Activated T-cell treated with anti-CD3 and anti-CD28 coated beads, Interleukin-2, amount 50 U/mL, for 72 hours (primary cell): ENCODE measurements at regions not wholly inside any gene's neighbourhood (a gene's known extent, or its start where the extent isn't known, plus 50 kb on each side); places are given as distances from the start of the nearest gene placed in this dataset.

Source experiments
- ATAC-seq, 2 donors: fragments of 150-1000 bp; cut with Tn5 transposase; replicated peaks in 1 of 2; 2 replicates each; pipeline ENCODE4 v1.10.0; 2021; ENCODE audit warnings: moderate library complexity in 2 of 2, mild to moderate bottlenecking in 1 of 2
- DNase-seq, 2 donors: peaks; one replicate each; pipeline ENCODE4 v3.0.0; 2021 to 2022; ENCODE audit warnings: mixed read lengths in 1 of 2
- H3K27ac Mint-ChIP-seq: one replicate; pipeline ENCODE4 v1.8.0; 2022; ENCODE audit warnings: mild to moderate bottlenecking, moderate library complexity, mixed read lengths
- H3K27me3 Mint-ChIP-seq: one replicate; pipeline ENCODE4 v1.8.0; 2022; ENCODE audit warnings: low read depth, mixed read lengths
- H3K36me3 Mint-ChIP-seq, 2 donors: one replicate each; pipeline ENCODE4 v1.8.0; 2022; ENCODE audit warnings: mixed read lengths in 2 of 2, mild to moderate bottlenecking in 1 of 2; ENCODE audit not compliant: insufficient read depth in 2 of 2
- H3K4me1 Mint-ChIP-seq: one replicate; pipeline ENCODE4 v1.8.0; 2022; ENCODE audit warnings: low read depth, mixed read lengths
- H3K4me3 Mint-ChIP-seq, 2 donors: one replicate each; pipeline ENCODE4 v1.8.0; 2022; ENCODE audit warnings: mild to moderate bottlenecking in 2 of 2, mixed read lengths in 2 of 2, moderate library complexity in 2 of 2
- H3K9me3 Mint-ChIP-seq, 2 donors: one replicate each; pipeline ENCODE4 v1.8.0; 2022; ENCODE audit warnings: mixed read lengths in 2 of 2

GRCh38 chr12:74781991-74782485 lies 244.4 kb downstream of the ATXN7L3B start:
- H3K4me3 Mint-ChIP-seq, result no peak overlapping the region
- H3K27me3 Mint-ChIP-seq, result no peaks in the 10 kb centered on the region
- H3K36me3 Mint-ChIP-seq, result no peaks in the 10 kb centered on the region
- ATAC-seq (no peak), DNase-seq (no peak)
- H3K4me1 Mint-ChIP-seq, result no peaks in the 10 kb centered on the region
- H3K27ac Mint-ChIP-seq, result no peak overlapping the region
- no peaks in the 10 kb centered on the region for H3K9me3 Mint-ChIP-seq

- no peak for DNase-seq
- Mint-ChIP-seq H3K27me3 (peaks cover 5% of the 10 kb centered on the region), H3K4me3 (no peak overlapping the region), H3K36me3 (no peaks in the 10 kb centered on the region), H3K9me3 (peaks cover 0 to 6% of the 10 kb centered on the region in 2 donors), H3K4me1 (no peaks in the 10 kb centered on the region), H3K27ac (no peak overlapping the region)
- no peak for ATAC-seq
Observed at GRCh38 chr12:74790931-74791330, 253.3 kb downstream of the ATXN7L3B start.

DNA sequence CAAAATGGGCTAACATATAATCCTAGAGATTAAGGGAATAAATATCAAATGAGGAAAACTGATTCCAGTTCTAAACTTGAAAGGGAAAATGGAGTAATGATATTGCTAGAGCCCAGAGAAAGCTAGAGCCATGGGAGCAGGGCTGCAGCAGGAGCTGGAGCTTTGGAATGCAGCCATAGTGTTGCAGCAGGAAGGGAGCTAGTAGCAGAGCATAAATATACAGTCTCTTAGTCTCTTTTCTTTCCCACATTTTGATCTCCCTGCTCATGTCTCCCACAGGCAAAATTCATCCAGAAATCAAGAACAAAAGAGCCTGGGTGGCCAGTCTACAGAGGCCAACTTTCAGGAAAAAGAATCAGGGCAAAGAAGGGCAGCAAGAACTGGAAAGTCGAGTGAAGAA lies 253.7 kb downstream of the ATXN7L3B start:
- no peak for DNase-seq
- peaks cover 5% of the 10 kb centered on the region for H3K27me3 Mint-ChIP-seq

DNA sequence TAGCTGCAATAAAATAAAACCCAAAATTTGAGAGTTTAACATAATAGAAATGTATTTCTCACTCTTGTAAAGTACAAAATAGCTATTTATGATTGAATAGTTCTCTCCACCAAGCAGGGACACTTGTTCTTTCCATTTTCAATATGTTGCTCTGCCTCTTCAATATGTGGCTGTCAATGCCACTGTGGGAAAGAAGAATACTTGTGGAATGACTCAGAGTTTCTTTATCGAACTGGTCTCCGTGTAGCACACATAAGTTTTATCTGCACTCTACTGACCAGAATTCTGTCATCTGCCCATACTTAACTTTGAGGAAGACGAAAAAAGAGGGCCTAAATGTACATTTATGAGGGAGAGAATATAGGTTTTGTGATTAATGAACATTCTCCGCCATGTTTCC lies 256.9 kb downstream of the ATXN7L3B start:
- DNase-seq (no peak), ATAC-seq (no peak)
- Mint-ChIP-seq H3K9me3 (peaks cover 1 to 6% of the 10 kb centered on the region in 2 donors), H3K4me3 (no peak overlapping the region), H3K36me3 (peaks cover 0 to 2% of the 10 kb centered on the region in 2 donors), H3K27ac (no peak overlapping the region), H3K4me1 (no peaks in the 10 kb centered on the region), H3K27me3 (peaks cover 5% of the 10 kb centered on the region)

More for the DNA sequence above, 253.7 kb downstream of the ATXN7L3B start:
- ATAC-seq, result no peak
- H3K36me3 Mint-ChIP-seq, result no peaks in the 10 kb centered on the region
- no peak overlapping the region for H3K27ac Mint-ChIP-seq
- H3K4me1 Mint-ChIP-seq, result no peaks in the 10 kb centered on the region
- H3K9me3 Mint-ChIP-seq, result peaks cover 0 to 6% of the 10 kb centered on the region in 2 donors
- no peak overlapping the region for H3K4me3 Mint-ChIP-seq

DNA sequence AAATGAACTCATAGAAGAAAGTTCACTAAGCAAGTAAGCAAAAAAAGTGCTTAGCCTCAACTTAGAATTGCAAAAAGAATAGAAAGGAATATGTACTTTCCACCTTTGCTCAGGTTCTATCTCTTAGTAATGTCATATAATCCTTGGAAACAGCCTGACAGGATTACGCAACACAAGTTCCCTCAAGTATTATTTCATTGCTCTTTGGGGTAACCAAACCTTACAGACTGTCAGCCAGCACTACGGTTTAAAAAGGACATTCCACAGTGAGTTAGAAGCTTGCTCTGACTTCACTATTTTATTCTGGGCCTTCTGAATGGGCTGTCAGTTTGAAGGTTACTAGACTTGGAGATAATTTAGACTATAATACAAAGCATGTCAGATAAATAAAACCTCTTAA lies 264.0 kb downstream of the ATXN7L3B start:
- Mint-ChIP-seq H3K27ac (no peak overlapping the region), H3K9me3 (peaks cover 1 to 2% of the 10 kb centered on the region in 2 donors), H3K4me3 (no peak overlapping the region), H3K27me3 (no peaks in the 10 kb centered on the region), H3K36me3 (peaks cover 0 to under 1% of the 10 kb centered on the region in 2 donors), H3K4me1 (no peaks in the 10 kb centered on the region)
- DNase-seq, result no peak
- ATAC-seq, result no peak

- H3K27me3 Mint-ChIP-seq, result no peaks in the 10 kb centered on the region
- H3K9me3 Mint-ChIP-seq, result peaks cover 0 to 4% of the 10 kb centered on the region in 2 donors
- no peaks in the 10 kb centered on the region for H3K4me1 Mint-ChIP-seq
- no peak overlapping the region for H3K27ac Mint-ChIP-seq
- H3K4me3 Mint-ChIP-seq, result no peak overlapping the region
- DNase-seq (no peak), ATAC-seq (no peak)
- peaks cover 0 to 2% of the 10 kb centered on the region in 2 donors for H3K36me3 Mint-ChIP-seq
Observed at GRCh38 chr12:74816398-74817175, 279.0 kb downstream of the ATXN7L3B start.

- Mint-ChIP-seq H3K4me1 (no peaks in the 10 kb centered on the region), H3K4me3 (no peak overlapping the region), H3K36me3 (peaks cover 0 to 2% of the 10 kb centered on the region in 2 donors), H3K9me3 (peaks cover 0 to 4% of the 10 kb centered on the region in 2 donors), H3K27ac (no peak overlapping the region), H3K27me3 (no peaks in the 10 kb centered on the region)
- ATAC-seq (no peak), DNase-seq (no peak)
Observed at GRCh38 chr12:74817499-74817898, 279.9 kb downstream of the ATXN7L3B start.

DNA sequence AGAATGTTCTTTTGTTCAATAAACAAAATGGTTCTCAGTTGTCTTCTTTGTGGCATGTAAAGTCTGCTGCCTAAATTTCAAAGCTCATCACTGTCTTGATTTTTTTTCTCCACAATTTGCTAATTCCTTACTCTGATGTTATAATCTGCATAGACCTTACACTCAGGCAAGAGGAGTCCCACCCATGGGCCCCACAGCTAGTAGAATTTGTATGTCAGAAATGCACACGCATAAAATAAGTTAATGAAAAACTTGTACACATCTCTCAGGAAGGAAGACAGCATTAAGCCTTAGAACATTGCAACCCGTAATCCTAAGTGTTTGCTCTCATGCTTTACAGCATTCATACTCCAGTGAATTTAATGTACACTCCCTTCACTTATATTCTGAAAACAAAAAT lies 280.8 kb downstream of the ATXN7L3B start:
- Mint-ChIP-seq H3K27me3 (no peaks in the 10 kb centered on the region), H3K4me3 (no peak overlapping the region), H3K27ac (no peak overlapping the region), H3K36me3 (peaks cover 0 to 2% of the 10 kb centered on the region in 2 donors), H3K4me1 (no peaks in the 10 kb centered on the region), H3K9me3 (peaks cover 0 to 4% of the 10 kb centered on the region in 2 donors)
- DNase-seq (no peak), ATAC-seq (no peak)

- Mint-ChIP-seq H3K36me3 (no peaks in the 10 kb centered on the region), H3K9me3 (peaks cover 0 to 2% of the 10 kb centered on the region in 2 donors), H3K4me1 (no peaks in the 10 kb centered on the region), H3K27me3 (no peaks in the 10 kb centered on the region), H3K4me3 (no peak overlapping the region), H3K27ac (no peak overlapping the region)
- no peak for ATAC-seq
- DNase-seq, result no peak
Observed at GRCh38 chr12:74820324-74820723, 282.7 kb downstream of the ATXN7L3B start.

- peaks cover 8 to 14% of the 10 kb centered on the region in 2 donors for H3K9me3 Mint-ChIP-seq
- peaks cover 0 to 2% of the 10 kb centered on the region in 2 donors for H3K36me3 Mint-ChIP-seq
- H3K4me1 Mint-ChIP-seq, result no peaks in the 10 kb centered on the region
- no peak overlapping the region for H3K27ac Mint-ChIP-seq
- H3K27me3 Mint-ChIP-seq, result no peaks in the 10 kb centered on the region
- ATAC-seq, result no peak
- no peak overlapping the region for H3K4me3 Mint-ChIP-seq
- no peak for DNase-seq
Observed at GRCh38 chr12:74836567-74836966, 298.9 kb downstream of the ATXN7L3B start.

GRCh38 chr12:74846116-74846515 lies 308.5 kb downstream of the ATXN7L3B start:
- Mint-ChIP-seq H3K4me1 (no peaks in the 10 kb centered on the region), H3K9me3 (no peaks in the 10 kb centered on the region), H3K27ac (no peak overlapping the region), H3K27me3 (no peaks in the 10 kb centered on the region), H3K36me3 (no peaks in the 10 kb centered on the region), H3K4me3 (no peak overlapping the region)
- ATAC-seq (no peak), DNase-seq (no peak)

DNA sequence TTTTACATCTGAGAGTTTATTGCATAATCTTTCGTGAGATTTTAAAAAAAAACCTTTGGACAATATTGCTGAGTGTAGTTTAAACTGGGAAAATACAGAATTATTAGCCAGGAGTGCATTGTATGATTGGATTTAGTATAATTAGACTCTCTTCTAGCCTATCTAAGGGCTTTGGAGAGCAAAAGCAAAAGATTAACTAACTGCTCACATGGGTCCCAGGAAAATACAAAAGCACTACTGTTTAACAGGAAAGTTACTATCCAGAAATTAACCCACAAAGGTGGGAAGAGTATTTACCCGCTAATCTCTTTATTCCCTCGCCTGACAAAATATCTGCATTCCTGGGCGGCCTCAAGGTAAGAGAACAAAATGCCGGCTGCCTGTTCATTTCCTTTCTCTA lies 309.5 kb downstream of the ATXN7L3B start:
- ATAC-seq (no peak), DNase-seq (no peak)
- Mint-ChIP-seq H3K4me3 (no peak overlapping the region), H3K9me3 (no peaks in the 10 kb centered on the region), H3K27ac (no peak overlapping the region), H3K27me3 (no peaks in the 10 kb centered on the region), H3K4me1 (no peaks in the 10 kb centered on the region), H3K36me3 (no peaks in the 10 kb centered on the region)

GRCh38 chr12:74848006-74848405 lies 310.4 kb downstream of the ATXN7L3B start:
- Mint-ChIP-seq H3K36me3 (no peaks in the 10 kb centered on the region), H3K4me3 (no peak overlapping the region)

DNA sequence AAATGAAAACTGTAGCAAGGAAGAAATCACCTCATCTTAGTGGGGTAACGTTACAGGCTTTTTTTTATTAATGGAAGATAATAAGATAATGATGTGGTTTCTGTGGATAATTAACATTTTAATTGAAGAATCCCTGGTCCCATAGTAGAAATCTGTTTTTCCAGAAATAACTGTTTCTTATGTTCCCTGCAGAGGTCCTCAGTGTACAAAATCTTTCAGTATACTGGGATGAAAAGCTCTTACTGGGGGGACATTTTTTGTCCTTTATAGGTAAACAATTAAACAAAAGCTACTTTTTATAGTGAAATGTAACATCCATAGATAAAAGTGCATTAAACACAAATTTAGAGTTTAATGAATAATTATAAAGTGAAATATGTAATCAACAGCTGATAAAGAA lies 312.2 kb downstream of the ATXN7L3B start:
- Mint-ChIP-seq H3K27ac (no peak overlapping the region), H3K27me3 (no peaks in the 10 kb centered on the region), H3K9me3 (no peaks in the 10 kb centered on the region), H3K4me1 (no peaks in the 10 kb centered on the region), H3K36me3 (no peaks in the 10 kb centered on the region), H3K4me3 (no peak overlapping the region)
- DNase-seq (no peak), ATAC-seq (no peak)

More at GRCh38 chr12:74848006-74848405, 310.4 kb downstream of the ATXN7L3B start:
- Mint-ChIP-seq H3K27ac (no peak overlapping the region), H3K9me3 (no peaks in the 10 kb centered on the region), H3K4me1 (no peaks in the 10 kb centered on the region), H3K27me3 (no peaks in the 10 kb centered on the region)
- ATAC-seq (no peak), DNase-seq (no peak)
